ENCODE measurements at regions not wholly inside any gene's neighbourhood (a gene's known extent, or its start where the extent isn't known, plus 50 kb on each side); places are given as distances from the start of the nearest gene placed in this dataset.

DNA sequence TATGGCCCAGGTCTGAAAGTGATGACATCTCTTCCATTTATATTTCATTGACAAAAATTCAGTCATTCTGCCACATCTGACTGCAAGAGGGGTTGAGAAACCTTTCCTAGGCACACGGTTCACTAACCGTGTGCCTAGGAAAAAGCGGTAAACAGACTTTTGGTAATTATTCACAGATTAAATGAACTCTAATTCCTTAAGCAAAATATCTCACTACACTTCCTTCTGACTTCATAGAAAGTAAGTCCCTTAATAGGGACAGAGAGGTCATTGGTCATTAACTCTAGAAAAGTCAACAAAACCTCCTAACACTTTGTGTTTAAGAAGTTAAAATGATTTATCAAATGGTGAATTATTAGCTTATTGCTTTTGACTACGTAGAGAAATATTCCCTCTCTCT lies 205.1 kb downstream of the PDHA2 start:
- TF ChIP-seq EZH2phosphoT487 (IDR thresholded peaks at IDR 0.05; ENCODE audit: unreplicated experiment) (no peak), ZNF114 (CRISPR knock-in tag; IDR thresholded peaks at IDR 0.05) (no peak), JUNB (IDR thresholded peaks at IDR 0.05; ENCODE audit: unreplicated experiment) (no peak)
- TF ChIP-seq, protein P1, sequence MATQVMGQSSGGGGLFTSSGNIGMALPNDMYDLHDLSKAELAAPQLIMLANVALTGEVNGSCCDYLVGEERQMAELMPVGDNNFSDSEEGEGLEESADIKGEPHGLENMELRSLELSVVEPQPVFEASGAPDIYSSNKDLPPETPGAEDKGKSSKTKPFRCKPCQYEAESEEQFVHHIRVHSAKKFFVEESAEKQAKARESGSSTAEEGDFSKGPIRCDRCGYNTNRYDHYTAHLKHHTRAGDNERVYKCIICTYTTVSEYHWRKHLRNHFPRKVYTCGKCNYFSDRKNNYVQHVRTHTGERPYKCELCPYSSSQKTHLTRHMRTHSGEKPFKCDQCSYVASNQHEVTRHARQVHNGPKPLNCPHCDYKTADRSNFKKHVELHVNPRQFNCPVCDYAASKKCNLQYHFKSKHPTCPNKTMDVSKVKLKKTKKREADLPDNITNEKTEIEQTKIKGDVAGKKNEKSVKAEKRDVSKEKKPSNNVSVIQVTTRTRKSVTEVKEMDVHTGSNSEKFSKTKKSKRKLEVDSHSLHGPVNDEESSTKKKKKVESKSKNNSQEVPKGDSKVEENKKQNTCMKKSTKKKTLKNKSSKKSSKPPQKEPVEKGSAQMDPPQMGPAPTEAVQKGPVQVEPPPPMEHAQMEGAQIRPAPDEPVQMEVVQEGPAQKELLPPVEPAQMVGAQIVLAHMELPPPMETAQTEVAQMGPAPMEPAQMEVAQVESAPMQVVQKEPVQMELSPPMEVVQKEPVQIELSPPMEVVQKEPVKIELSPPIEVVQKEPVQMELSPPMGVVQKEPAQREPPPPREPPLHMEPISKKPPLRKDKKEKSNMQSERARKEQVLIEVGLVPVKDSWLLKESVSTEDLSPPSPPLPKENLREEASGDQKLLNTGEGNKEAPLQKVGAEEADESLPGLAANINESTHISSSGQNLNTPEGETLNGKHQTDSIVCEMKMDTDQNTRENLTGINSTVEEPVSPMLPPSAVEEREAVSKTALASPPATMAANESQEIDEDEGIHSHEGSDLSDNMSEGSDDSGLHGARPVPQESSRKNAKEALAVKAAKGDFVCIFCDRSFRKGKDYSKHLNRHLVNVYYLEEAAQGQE (IDR thresholded peaks at IDR 0.05; ENCODE audit: unreplicated experiment): no peak
- Histone ChIP-seq H3K79me2 (replicated peaks; ENCODE audit: insufficient read depth) (no peaks in the 10 kb centered on the region), H3F3A (replicated peaks; ENCODE audit: low read depth) (no peaks in the 10 kb centered on the region), H3K9me2 (ENCODE audit: insufficient read depth) (no peaks in the 10 kb centered on the region), H3K4me2 (no peak overlapping the region), H3K4me1 (ENCODE audit: insufficient read depth) (no peaks in the 10 kb centered on the region), H3K27ac (ENCODE audit: low read depth) (no peak overlapping the region), H3K36me3 (ENCODE audit: insufficient read depth) (no peaks in the 10 kb centered on the region), H3K27me3 (ENCODE audit: insufficient read depth) (no peaks in the 10 kb centered on the region), H2AFZ (no peak overlapping the region), H3K4me3 (no peak overlapping the region), H4K20me1 (replicated peaks; ENCODE audit: insufficient read depth) (no peaks in the 10 kb centered on the region)
- H3K36me3 Mint-ChIP-seq (ENCODE audit: low read depth): no peaks in the 10 kb centered on the region
- no peak for DNase-seq (ENCODE audit: low spot score)
- no peaks in the 10 kb centered on the region for H3K4me1 Mint-ChIP-seq
- H3K27me3 Mint-ChIP-seq (ENCODE audit: insufficient read depth, low read depth, poor library complexity): no peaks in the 10 kb centered on the region
- ATAC-seq: no peak
- H3K4me3 Mint-ChIP-seq: no peak overlapping the region
- H3K27ac Mint-ChIP-seq: no peak overlapping the region
- no peaks in the 10 kb centered on the region for H3K9me3 Mint-ChIP-seq

DNA sequence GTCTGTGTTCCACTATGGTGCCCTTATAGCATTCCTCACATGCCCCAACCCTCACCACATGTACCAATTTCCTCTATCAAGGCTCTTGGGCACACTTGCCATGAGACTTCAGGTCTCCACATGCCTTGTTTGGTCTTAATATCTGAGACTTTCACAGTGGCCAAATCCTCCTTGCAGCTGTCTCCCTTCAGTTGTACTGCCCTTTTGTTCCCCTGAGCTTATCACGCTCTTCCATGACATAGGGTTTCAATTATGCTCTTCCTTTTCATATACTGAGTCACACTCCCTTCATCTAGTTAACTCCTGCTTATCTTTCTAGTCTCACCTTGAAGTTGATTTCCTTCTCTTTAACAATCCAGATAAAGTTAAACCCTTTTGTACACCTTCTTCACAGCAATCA lies 212.9 kb downstream of the PDHA2 start:
- H3K4me3 Mint-ChIP-seq: no peak overlapping the region
- H3K9me2 ChIP-seq (ENCODE audit: insufficient read depth): 0 out of 2 replicates have a peak, but pooled peaks cover 4% of the 10 kb centered on the region
- TF ChIP-seq, protein P1 (IDR thresholded peaks at IDR 0.05; ENCODE audit: unreplicated experiment): no peak
- TF ChIP-seq ZNF331 (CRISPR knock-in tag; IDR thresholded peaks at IDR 0.05; ENCODE audit: low read depth) (no peak), CREB1 (CRISPR knock-in tag; IDR thresholded peaks at IDR 0.05; ENCODE audit: low read depth) (no peak), EZH2 (IDR thresholded peaks at IDR 0.05; ENCODE audit: low read depth, unreplicated experiment) (no peak)
- TF ChIP-seq, protein P2, sequence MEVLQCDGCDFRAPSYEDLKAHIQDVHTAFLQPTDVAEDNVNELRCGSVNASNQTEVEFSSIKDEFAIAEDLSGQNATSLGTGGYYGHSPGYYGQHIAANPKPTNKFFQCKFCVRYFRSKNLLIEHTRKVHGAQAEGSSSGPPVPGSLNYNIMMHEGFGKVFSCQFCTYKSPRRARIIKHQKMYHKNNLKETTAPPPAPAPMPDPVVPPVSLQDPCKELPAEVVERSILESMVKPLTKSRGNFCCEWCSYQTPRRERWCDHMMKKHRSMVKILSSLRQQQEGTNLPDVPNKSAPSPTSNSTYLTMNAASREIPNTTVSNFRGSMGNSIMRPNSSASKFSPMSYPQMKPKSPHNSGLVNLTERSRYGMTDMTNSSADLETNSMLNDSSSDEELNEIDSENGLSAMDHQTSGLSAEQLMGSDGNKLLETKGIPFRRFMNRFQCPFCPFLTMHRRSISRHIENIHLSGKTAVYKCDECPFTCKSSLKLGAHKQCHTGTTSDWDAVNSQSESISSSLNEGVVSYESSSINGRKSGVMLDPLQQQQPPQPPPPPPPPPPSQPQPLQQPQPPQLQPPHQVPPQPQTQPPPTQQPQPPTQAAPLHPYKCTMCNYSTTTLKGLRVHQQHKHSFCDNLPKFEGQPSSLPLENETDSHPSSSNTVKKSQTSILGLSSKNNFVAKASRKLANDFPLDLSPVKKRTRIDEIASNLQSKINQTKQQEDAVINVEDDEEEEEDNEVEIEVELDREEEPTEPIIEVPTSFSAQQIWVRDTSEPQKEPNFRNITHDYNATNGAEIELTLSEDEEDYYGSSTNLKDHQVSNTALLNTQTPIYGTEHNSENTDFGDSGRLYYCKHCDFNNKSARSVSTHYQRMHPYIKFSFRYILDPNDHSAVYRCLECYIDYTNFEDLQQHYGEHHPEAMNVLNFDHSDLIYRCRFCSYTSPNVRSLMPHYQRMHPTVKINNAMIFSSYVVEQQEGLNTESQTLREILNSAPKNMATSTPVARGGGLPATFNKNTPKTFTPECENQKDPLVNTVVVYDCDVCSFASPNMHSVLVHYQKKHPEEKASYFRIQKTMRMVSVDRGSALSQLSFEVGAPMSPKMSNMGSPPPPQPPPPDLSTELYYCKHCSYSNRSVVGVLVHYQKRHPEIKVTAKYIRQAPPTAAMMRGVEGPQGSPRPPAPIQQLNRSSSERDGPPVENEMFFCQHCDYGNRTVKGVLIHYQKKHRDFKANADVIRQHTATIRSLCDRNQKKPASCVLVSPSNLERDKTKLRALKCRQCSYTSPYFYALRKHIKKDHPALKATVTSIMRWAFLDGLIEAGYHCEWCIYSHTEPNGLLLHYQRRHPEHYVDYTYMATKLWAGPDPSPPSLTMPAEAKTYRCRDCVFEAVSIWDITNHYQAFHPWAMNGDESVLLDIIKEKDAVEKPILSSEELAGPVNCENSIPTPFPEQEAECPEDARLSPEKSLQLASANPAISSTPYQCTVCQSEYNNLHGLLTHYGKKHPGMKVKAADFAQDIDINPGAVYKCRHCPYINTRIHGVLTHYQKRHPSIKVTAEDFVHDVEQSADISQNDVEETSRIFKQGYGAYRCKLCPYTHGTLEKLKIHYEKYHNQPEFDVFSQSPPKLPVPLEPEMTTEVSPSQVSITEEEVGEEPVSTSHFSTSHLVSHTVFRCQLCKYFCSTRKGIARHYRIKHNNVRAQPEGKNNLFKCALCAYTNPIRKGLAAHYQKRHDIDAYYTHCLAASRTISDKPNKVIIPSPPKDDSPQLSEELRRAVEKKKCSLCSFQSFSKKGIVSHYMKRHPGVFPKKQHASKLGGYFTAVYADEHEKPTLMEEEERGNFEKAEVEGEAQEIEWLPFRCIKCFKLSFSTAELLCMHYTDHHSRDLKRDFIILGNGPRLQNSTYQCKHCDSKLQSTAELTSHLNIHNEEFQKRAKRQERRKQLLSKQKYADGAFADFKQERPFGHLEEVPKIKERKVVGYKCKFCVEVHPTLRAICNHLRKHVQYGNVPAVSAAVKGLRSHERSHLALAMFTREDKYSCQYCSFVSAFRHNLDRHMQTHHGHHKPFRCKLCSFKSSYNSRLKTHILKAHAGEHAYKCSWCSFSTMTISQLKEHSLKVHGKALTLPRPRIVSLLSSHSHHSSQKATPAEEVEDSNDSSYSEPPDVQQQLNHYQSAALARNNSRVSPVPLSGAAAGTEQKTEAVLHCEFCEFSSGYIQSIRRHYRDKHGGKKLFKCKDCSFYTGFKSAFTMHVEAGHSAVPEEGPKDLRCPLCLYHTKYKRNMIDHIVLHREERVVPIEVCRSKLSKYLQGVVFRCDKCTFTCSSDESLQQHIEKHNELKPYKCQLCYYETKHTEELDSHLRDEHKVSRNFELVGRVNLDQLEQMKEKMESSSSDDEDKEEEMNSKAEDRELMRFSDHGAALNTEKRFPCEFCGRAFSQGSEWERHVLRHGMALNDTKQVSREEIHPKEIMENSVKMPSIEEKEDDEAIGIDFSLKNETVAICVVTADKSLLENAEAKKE (CRISPR knock-in tag; IDR thresholded peaks at IDR 0.05): no peak

More for the DNA sequence above, 212.9 kb downstream of the PDHA2 start:
- H3K4me1 ChIP-seq (ENCODE audit: insufficient read depth): no peaks in the 10 kb centered on the region
- H3F3A ChIP-seq (replicated peaks; ENCODE audit: low read depth): no peaks in the 10 kb centered on the region
- no peaks in the 10 kb centered on the region for H4K20me1 ChIP-seq (replicated peaks; ENCODE audit: insufficient read depth)
- H3K27me3 Mint-ChIP-seq (ENCODE audit: insufficient read depth, low read depth, poor library complexity): no peaks in the 10 kb centered on the region
- H3K36me3 ChIP-seq (ENCODE audit: insufficient read depth): no peaks in the 10 kb centered on the region
- no peaks in the 10 kb centered on the region for H3K27me3 ChIP-seq (ENCODE audit: insufficient read depth)
- no peak overlapping the region for H3K4me3 ChIP-seq
- no peaks in the 10 kb centered on the region for H3K36me3 Mint-ChIP-seq (ENCODE audit: low read depth)
- H2AFZ ChIP-seq: no peak overlapping the region
- H3K4me1 Mint-ChIP-seq: no peaks in the 10 kb centered on the region
- H3K27ac ChIP-seq (ENCODE audit: low read depth): no peak overlapping the region
- no peaks in the 10 kb centered on the region for H3K9me3 Mint-ChIP-seq
- no peaks in the 10 kb centered on the region for H3K79me2 ChIP-seq (replicated peaks; ENCODE audit: insufficient read depth)
- ATAC-seq: no peak
- no peak overlapping the region for H3K27ac Mint-ChIP-seq
- DNase-seq (ENCODE audit: low spot score): no peak
- H3K4me2 ChIP-seq: no peak overlapping the region

Measured in GM23338 (cell line).